Keratinocyte (primary cell): ENCODE measurements at regions not wholly inside any gene's neighbourhood (a gene's known extent, or its start where the extent isn't known, plus 50 kb on each side); places are given as distances from the start of the nearest gene placed in this dataset.

ENCODE experiments used
- DNase-seq: peaks from one replicate; pipeline ENCODE4 v3.0.0-alpha.2; 2011; ENCODE audit warnings: low read depth, missing footprints, low spot score
- FAIRE-seq: peaks from 2 replicates; lab custom pipeline; 2011; peaks lifted over from hg19 to GRCh38; lab: Jason Lieb, UNC
- H2AFZ ChIP-seq: 2 replicates; pipeline ENCODE4 v1.6.0; 2012; ENCODE audit warnings: low read length, control low read depth, inconsistent platforms; ENCODE audit not compliant: control insufficient read depth
- H3K27ac ChIP-seq: 2 replicates; pipeline ENCODE4 v1.5.1; 2011; ENCODE audit warnings: low read length; ENCODE audit not compliant: control insufficient read depth, insufficient read depth
- H3K27me3 ChIP-seq: 3 replicates; pipeline ENCODE4 v1.6.0; 2011; ENCODE audit warnings: low read length; ENCODE audit not compliant: control insufficient read depth, insufficient read depth; ENCODE audit errors: extremely low read depth
- H3K36me3 ChIP-seq, 2 experiments: 2 replicates in 1 of 2; 3 replicates in 1 of 2; pipeline ENCODE4 v1.5.1; 2011; ENCODE audit warnings: low read length in 2 of 2, mild to moderate bottlenecking in 1 of 2; ENCODE audit not compliant: control insufficient read depth in 2 of 2, insufficient read depth in 2 of 2; ENCODE audit errors: extremely low read depth in 1 of 2
- H3K4me1 ChIP-seq: 3 replicates; pipeline ENCODE4 v1.5.1; 2011; ENCODE audit warnings: low read length; ENCODE audit not compliant: control insufficient read depth, insufficient read depth; ENCODE audit errors: extremely low read depth
- H3K4me2 ChIP-seq: 3 replicates; pipeline ENCODE4 v1.6.0; 2011; ENCODE audit warnings: low read depth, low read length; ENCODE audit not compliant: control insufficient read depth, insufficient read depth; ENCODE audit errors: extremely low read depth
- H3K4me3 ChIP-seq, 3 experiments: fragments of 200-600 bp in 1 of 3; sonication (generic) in 1 of 3; 2 replicates in 2 of 3; 3 replicates in 1 of 3; pipeline ENCODE4 v1.5.1; 2011 to 2016; ENCODE audit warnings: low read length in 3 of 3, mild to moderate bottlenecking in 3 of 3, control low read depth in 2 of 3, inconsistent platforms in 1 of 3, low read depth in 1 of 3, mixed read lengths in 1 of 3, mixed run types in 1 of 3, moderate library complexity in 1 of 3; ENCODE audit not compliant: control insufficient read depth in 2 of 3, insufficient read depth in 2 of 3; ENCODE audit errors: extremely low read depth in 1 of 3
- H3K79me2 ChIP-seq: 2 replicates; pipeline ENCODE4 v1.6.0; 2012; ENCODE audit warnings: low read length; ENCODE audit not compliant: control insufficient read depth, insufficient read depth
- H3K9ac ChIP-seq: 3 replicates; pipeline ENCODE4 v1.6.0; 2011; ENCODE audit warnings: low read length; ENCODE audit not compliant: control insufficient read depth, insufficient read depth; ENCODE audit errors: extremely low read depth
- H3K9me1 ChIP-seq: 3 replicates; pipeline ENCODE4 v1.6.0; 2011; ENCODE audit warnings: low read length; ENCODE audit not compliant: control insufficient read depth, insufficient read depth; ENCODE audit errors: extremely low read depth
- H3K9me3 ChIP-seq: 2 replicates; pipeline ENCODE4 v1.5.1; 2012; ENCODE audit warnings: low read depth, low read length; ENCODE audit not compliant: control insufficient read depth
- H4K20me1 ChIP-seq: 3 replicates; pipeline ENCODE4 v1.6.0; 2011; ENCODE audit warnings: low read length; ENCODE audit not compliant: control insufficient read depth, insufficient read depth; ENCODE audit errors: extremely low read depth
- CTCF ChIP-seq, 3 experiments: IDR thresholded peaks in 1 of 3; conservative IDR thresholded peaks in 1 of 3; optimal IDR thresholded peaks in 1 of 3; 2 replicates in 2 of 3; 3 replicates in 1 of 3; pipeline versions ENCODE3 to v1.5.1; 2011; ENCODE audit warnings: low read length in 3 of 3, mild to moderate bottlenecking in 3 of 3, moderate library complexity in 2 of 3, control low read depth in 1 of 3, inconsistent platforms in 1 of 3; ENCODE audit not compliant: insufficient read depth in 2 of 3; ENCODE audit errors: extremely low read depth in 1 of 3
- EZH2 ChIP-seq: IDR thresholded peaks from one replicate; pipeline ENCODE4 v1.6.1; 2012; ENCODE audit warnings: inconsistent platforms, mild to moderate bottlenecking, low read length, moderate library complexity
- dilution Hi-C: fragments of 300-500 bp; cut with MboI; formaldehyde crosslinking; loops from one replicate; pipeline ENCODE4 v1.7.0; 2020; ENCODE audit warnings: low sequenced_read_pairs; ENCODE audit not compliant: extremely low pct_ligation_motif_present

DNA sequence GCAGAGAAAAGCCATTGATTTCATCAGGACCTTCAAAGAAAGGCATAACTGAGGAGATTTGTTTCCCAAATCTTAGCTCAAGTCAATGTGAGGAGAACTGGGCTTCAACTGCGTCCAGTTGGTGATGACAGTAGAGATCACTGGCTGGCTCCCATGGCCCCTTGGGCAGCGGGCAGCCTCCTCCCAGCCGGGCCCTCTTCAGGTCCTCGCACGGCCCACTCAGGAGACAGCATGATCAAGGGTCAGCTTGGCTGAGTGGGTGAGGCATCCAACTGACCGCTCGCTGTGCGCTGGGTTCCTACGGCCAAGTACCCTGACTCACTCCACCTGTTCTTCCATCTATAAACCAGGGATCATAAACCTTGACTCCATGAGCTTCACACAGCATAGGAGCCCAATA is 274.0 kb downstream of the NSG2 start:
- H3K27ac ChIP-seq = no peak overlapping the region
- dilution Hi-C loops = no loop called here
- no peak for FAIRE-seq
- peaks cover 5% of the 10 kb centered on the region for H3K27me3 ChIP-seq
- no peaks in the 10 kb centered on the region for H3K36me3 ChIP-seq
- H3K9ac ChIP-seq = no peak overlapping the region
- no peak overlapping the region for H3K4me2 ChIP-seq
- H4K20me1 ChIP-seq = no peaks in the 10 kb centered on the region
- no peak overlapping the region for H2AFZ ChIP-seq
- DNase-seq = no peak
- no peak for TF ChIP-seq CTCF (optimal IDR thresholded peaks at IDR 0.05 in 1 of 3, IDR thresholded peaks at IDR 0.05 in 1 of 3, conservative IDR thresholded peaks at IDR 0.05 in 1 of 3; ENCODE audit: extremely low read depth in 1 of 3, insufficient read depth in 2 of 3, low read length in 3 of 3)
- TF ChIP-seq EZH2 = no peak
- no peak overlapping the region for H3K4me3 ChIP-seq
- no peaks in the 10 kb centered on the region for H3K4me1 ChIP-seq
- no peaks in the 10 kb centered on the region for H3K9me1 ChIP-seq
- no peaks in the 10 kb centered on the region for H3K9me3 ChIP-seq
- H3K79me2 ChIP-seq = no peaks in the 10 kb centered on the region

- Histone ChIP-seq H3K4me1 (no peaks in the 10 kb centered on the region), H3K9me1 (no peaks in the 10 kb centered on the region), H4K20me1 (no peaks in the 10 kb centered on the region), H3K4me2 (no peak overlapping the region), H3K27ac (no peak overlapping the region), H3K9me3 (no peaks in the 10 kb centered on the region), H3K79me2 (no peaks in the 10 kb centered on the region), H3K9ac (no peak overlapping the region), H3K4me3 (no peak overlapping the region), H3K27me3 (peaks cover 5% of the 10 kb centered on the region), H3K36me3 (no peaks in the 10 kb centered on the region), H2AFZ (no peak overlapping the region)
- FAIRE-seq (no peak), DNase-seq (no peak)
- dilution Hi-C loops = no loop called here
- no peak for TF ChIP-seq CTCF (optimal IDR thresholded peaks at IDR 0.05 in 1 of 3, IDR thresholded peaks at IDR 0.05 in 1 of 3, conservative IDR thresholded peaks at IDR 0.05 in 1 of 3; ENCODE audit: extremely low read depth in 1 of 3, insufficient read depth in 2 of 3, low read length in 3 of 3)
- no peak for TF ChIP-seq EZH2
Observed at GRCh38 chr5:174320051-174320450, 274.5 kb downstream of the NSG2 start.
